ENCODE measurements at regions not wholly inside any gene's neighbourhood (a gene's known extent, or its start where the extent isn't known, plus 50 kb on each side); places are given as distances from the start of the nearest gene placed in this dataset.

DNA sequence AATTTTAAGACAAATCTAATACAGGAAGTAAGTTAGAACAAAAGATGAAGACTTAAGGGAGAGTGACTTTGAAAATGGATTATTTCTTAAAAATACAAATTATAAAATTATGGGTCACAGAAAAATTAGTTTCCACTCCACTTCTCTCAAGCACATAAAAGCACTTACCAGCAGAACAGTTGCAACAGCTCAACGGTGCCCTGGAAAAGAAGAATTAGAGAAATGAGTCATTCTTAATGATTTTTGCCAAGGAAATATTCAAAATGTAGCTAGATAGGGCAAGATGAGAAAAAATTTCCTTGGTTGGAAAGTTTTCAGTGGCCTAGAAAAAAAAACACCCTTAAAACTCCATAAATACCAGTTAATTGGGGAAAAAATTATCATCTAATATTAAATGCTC is 2185.6 kb upstream of the CELF4 start:
- no peaks in the 10 kb centered on the region for H3K27me3 Mint-ChIP-seq (ENCODE audit: low read depth)
- no peaks in the 10 kb centered on the region for H3K36me3 Mint-ChIP-seq (ENCODE audit: low read depth)
- no peaks in the 10 kb centered on the region for H3K4me1 Mint-ChIP-seq (ENCODE audit: low read depth)
- no peak overlapping the region for H3K4me3 Mint-ChIP-seq
- peaks cover 17% of the 10 kb centered on the region for H3K9me3 Mint-ChIP-seq
- no peak overlapping the region for H3K27ac Mint-ChIP-seq

DNA sequence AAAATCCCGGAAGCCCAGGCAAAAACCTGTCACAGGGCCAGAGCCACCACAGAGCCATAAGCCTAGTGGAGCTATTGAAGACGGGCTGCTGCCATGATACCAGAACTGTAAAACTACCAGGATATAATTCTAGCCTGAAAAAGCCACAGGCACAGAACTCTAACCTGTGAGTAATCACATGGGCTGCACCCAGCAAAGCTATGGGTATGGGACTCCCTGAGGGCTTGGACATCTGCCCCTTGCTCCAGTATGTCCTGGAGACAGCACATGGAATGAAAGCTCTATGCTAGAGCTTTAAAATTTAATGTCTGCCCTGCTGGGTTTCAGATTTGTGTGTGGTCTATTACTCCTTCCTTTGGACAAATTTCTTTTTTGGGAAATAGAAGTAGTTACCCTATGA is 2183.6 kb upstream of the CELF4 start:
- Mint-ChIP-seq H3K27me3 (ENCODE audit: low read depth) (no peaks in the 10 kb centered on the region), H3K4me3 (no peak overlapping the region), H3K9me3 (peaks cover 10% of the 10 kb centered on the region), H3K36me3 (ENCODE audit: low read depth) (no peaks in the 10 kb centered on the region), H3K4me1 (ENCODE audit: low read depth) (no peaks in the 10 kb centered on the region), H3K27ac (no peak overlapping the region)

DNA sequence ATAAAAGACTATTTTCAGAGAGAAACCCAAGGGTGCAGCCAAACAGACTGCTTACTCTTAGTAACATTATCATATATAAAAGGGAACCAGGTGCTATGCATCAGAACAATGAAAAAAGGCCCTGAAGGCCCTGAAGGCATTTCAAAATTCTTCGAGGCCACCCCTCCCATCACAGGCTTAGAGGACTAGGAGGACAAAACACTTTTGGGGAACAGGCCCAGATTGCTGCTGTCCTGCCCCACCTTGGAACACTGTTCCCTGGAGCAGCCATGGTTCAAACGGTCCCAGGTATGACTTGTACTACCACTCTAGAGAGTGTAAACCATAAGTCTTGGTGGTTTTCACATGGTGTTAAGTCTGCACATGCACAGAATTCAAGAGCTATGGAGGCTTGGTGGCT is 2183.1 kb upstream of the CELF4 start:
- H3K27ac Mint-ChIP-seq, result no peak overlapping the region
- no peaks in the 10 kb centered on the region for H3K27me3 Mint-ChIP-seq (ENCODE audit: low read depth)
- H3K9me3 Mint-ChIP-seq, result peaks cover 10% of the 10 kb centered on the region
- H3K4me1 Mint-ChIP-seq (ENCODE audit: low read depth), result no peaks in the 10 kb centered on the region
- no peaks in the 10 kb centered on the region for H3K36me3 Mint-ChIP-seq (ENCODE audit: low read depth)
- no peak overlapping the region for H3K4me3 Mint-ChIP-seq

DNA sequence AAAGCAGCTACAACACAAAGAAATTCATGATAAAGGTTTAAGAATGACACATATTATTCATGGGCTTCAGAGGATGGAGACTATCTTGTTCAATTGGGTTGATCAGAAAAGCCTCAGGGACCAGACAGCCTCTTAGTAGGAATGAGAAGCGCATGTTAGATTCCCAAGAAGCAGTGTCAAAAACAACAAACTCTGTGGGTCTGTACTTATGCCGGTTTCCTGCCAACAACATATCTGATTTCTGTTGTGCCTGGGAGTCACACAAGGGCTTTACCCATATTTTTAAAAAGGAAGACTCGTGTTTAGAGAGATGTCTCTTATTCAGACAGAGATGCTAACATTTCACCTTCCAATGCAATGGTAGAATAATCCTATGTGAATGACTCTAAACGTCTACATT is 2180.6 kb upstream of the CELF4 start:
- no peaks in the 10 kb centered on the region for H3K4me1 Mint-ChIP-seq (ENCODE audit: low read depth)
- no peak overlapping the region for H3K27ac Mint-ChIP-seq
- H3K4me3 Mint-ChIP-seq, result no peak overlapping the region
- H3K9me3 Mint-ChIP-seq, result peaks cover 5% of the 10 kb centered on the region
- H3K36me3 Mint-ChIP-seq (ENCODE audit: low read depth), result no peaks in the 10 kb centered on the region
- H3K27me3 Mint-ChIP-seq (ENCODE audit: low read depth), result no peaks in the 10 kb centered on the region

DNA sequence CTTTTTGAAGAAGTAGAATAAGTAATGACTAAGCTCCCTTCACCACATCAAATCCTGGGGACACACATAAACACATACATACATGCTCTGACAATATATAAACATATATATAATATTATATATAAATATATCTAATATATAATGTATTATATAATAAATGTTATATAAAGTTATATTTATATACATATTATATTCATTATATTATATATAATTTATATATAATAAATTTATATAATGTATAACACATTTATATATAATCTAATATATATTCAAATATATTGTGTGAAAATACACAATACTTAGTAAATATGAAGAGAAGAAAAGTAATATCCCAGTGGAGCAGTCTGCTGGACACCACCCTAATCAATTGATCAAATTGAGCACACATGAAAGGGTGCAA is 2177.9 kb upstream of the CELF4 start:
- Mint-ChIP-seq H3K27ac (no peak overlapping the region), H3K27me3 (ENCODE audit: low read depth) (no peaks in the 10 kb centered on the region), H3K36me3 (ENCODE audit: low read depth) (no peaks in the 10 kb centered on the region), H3K9me3 (peaks cover 5% of the 10 kb centered on the region), H3K4me3 (no peak overlapping the region), H3K4me1 (ENCODE audit: low read depth) (no peaks in the 10 kb centered on the region)

DNA sequence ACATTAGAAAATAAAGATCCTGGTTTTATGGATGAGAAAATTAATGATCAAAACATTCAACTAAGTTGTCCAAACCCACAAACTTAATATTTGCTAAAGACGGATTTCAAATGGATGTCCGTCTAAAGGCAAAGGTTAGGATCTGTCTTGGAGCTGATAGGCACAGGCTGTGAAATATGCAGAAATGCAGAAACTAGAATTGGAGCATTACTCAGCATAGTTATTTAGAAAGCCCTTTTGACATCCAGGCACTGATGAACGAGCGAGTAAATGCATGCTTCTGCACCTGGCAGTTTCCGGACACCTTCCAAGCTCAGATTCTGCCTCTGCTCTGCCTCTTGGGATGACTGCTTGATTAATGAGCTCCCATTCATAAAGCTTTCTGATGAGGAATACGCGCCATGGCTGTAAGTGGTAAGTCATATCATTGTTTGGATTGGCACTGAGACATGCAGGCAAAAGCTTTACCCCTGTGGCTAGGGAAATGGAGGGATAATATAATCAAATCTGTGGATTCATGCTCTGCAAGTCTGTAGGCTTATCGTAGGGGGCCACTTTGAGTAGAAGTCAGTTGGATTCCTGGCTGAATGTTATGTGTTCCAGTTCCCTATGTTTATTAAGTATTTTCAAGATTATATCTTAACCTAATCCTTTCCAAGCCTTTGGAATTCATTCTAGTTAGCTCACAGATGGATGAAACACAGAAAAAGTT is 2176.3 kb upstream of the CELF4 start:
- H3K4me1 Mint-ChIP-seq (ENCODE audit: low read depth), result no peaks in the 10 kb centered on the region
- H3K9me3 Mint-ChIP-seq, result peaks cover 4% of the 10 kb centered on the region
- H3K27ac Mint-ChIP-seq, result no peak overlapping the region
- H3K4me3 Mint-ChIP-seq, result no peak overlapping the region
- H3K27me3 Mint-ChIP-seq (ENCODE audit: low read depth), result no peaks in the 10 kb centered on the region
- H3K36me3 Mint-ChIP-seq (ENCODE audit: low read depth), result no peaks in the 10 kb centered on the region

DNA sequence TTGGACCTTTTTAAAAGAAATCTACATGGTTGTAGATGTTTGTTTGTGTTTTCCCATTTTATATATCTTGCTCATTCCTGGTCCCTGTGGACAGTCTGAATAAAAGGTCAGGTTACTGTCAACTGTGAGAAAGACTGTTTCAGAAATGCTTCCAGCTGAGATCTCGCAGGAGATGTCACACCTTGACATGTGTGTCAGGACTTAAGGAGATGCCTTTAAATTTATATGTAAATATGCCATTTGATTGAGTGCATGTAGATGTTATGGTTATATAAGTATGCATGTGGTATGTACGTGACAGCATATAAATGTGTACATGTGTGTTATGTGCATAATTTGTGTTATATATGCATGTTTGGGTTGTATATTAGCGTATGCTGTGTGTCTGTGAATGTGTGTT is 2172.3 kb upstream of the CELF4 start:
- no peak overlapping the region for H3K4me3 Mint-ChIP-seq
- no peaks in the 10 kb centered on the region for H3K4me1 Mint-ChIP-seq (ENCODE audit: low read depth)

DNA sequence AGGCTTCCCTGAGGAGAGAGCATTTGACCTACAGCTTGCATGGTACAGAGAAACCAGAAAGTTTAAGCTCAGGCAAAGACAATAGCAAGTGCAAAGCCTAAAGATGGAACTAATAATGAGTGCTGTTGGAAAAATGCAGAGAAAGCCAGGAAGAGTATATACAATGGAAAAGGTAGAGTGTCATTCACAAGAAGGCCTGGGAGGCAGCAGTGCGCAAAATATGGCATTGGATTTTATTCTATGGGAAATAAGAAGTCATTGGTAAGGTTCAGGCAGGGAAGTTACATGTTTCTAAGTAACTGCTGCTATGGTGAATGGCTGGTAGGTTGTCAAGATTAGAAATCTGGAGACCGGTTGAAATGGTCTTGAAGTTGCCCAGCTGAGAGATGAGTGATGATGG is 2167.3 kb upstream of the CELF4 start:
- H3K36me3 Mint-ChIP-seq (ENCODE audit: low read depth), result no peaks in the 10 kb centered on the region
- no peaks in the 10 kb centered on the region for H3K4me1 Mint-ChIP-seq (ENCODE audit: low read depth)
- no peak overlapping the region for H3K27ac Mint-ChIP-seq
- no peak overlapping the region for H3K4me3 Mint-ChIP-seq
- H3K9me3 Mint-ChIP-seq, result no peaks in the 10 kb centered on the region
- no peaks in the 10 kb centered on the region for H3K27me3 Mint-ChIP-seq (ENCODE audit: low read depth)

More for the DNA sequence above, 2172.3 kb upstream of the CELF4 start:
- Mint-ChIP-seq H3K9me3 (no peaks in the 10 kb centered on the region), H3K36me3 (ENCODE audit: low read depth) (no peaks in the 10 kb centered on the region), H3K27me3 (ENCODE audit: low read depth) (no peaks in the 10 kb centered on the region), H3K27ac (no peak overlapping the region)

DNA sequence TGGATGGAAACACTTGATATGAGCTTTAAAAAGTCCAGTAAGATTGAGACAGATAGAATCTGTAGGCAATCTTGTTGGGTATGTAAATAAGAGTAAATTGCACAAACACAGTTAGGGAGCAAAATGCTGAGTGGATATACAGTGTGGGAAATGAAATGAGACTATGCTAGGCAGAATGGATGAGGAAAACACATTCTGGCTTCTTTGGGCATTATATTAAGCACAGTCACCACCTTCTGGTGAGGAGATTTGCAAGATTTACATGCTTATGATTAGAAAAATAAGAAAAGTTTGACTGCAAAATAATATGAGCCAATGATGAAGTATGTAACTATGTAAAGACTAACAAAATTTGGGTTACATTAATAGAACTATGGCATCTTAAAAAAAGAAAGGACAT is 2165.0 kb upstream of the CELF4 start:
- H3K27ac Mint-ChIP-seq, result no peak overlapping the region
- no peaks in the 10 kb centered on the region for H3K36me3 Mint-ChIP-seq (ENCODE audit: low read depth)
- H3K9me3 Mint-ChIP-seq, result no peaks in the 10 kb centered on the region
- no peaks in the 10 kb centered on the region for H3K27me3 Mint-ChIP-seq (ENCODE audit: low read depth)
- H3K4me1 Mint-ChIP-seq (ENCODE audit: low read depth), result no peaks in the 10 kb centered on the region
- no peak overlapping the region for H3K4me3 Mint-ChIP-seq

DNA sequence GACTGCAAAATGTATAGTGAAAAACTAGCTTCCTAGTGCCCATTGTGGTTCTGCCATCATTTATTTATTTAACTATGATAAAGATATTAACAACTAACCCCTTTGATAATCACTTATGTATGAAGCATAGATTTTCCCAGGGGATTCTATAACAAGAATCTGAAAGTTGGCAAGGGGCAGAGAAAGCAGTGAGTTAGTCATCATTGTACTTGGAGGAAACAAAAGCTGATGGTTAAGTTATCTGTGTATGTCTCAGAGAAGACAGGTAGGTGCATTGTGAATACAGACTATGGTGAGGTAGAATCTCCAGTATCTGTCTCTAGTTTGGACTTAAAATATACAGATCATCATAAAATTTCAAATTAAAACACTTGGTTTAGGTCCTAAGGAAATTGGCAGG is 2159.1 kb upstream of the CELF4 start:
- Mint-ChIP-seq H3K4me3 (no peak overlapping the region), H3K27ac (no peak overlapping the region), H3K27me3 (ENCODE audit: low read depth) (no peaks in the 10 kb centered on the region), H3K4me1 (ENCODE audit: low read depth) (no peaks in the 10 kb centered on the region), H3K36me3 (ENCODE audit: low read depth) (no peaks in the 10 kb centered on the region), H3K9me3 (no peaks in the 10 kb centered on the region)

DNA sequence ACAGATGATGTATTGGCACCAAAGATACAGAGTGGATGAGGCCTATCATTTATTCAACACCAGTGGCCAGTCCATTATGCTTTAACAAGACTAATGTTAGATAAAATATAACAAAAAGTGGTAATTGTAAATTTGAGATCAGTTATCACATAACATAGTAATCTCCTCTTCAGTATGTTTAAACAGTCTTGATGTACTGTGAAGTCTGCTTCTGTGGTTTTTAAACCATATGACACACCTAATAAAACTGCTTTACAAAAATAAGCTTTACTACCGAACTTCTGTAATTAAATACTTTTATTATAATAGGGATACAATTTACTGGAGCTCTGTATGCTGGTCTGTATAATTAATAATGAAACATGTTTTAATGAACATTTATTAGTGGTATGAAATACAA is 2156.1 kb upstream of the CELF4 start:
- no peaks in the 10 kb centered on the region for H3K4me1 Mint-ChIP-seq (ENCODE audit: low read depth)
- H3K9me3 Mint-ChIP-seq, result no peaks in the 10 kb centered on the region
- no peaks in the 10 kb centered on the region for H3K27me3 Mint-ChIP-seq (ENCODE audit: low read depth)
- H3K36me3 Mint-ChIP-seq (ENCODE audit: low read depth), result no peaks in the 10 kb centered on the region
- H3K27ac Mint-ChIP-seq, result no peak overlapping the region
- H3K4me3 Mint-ChIP-seq, result no peak overlapping the region

DNA sequence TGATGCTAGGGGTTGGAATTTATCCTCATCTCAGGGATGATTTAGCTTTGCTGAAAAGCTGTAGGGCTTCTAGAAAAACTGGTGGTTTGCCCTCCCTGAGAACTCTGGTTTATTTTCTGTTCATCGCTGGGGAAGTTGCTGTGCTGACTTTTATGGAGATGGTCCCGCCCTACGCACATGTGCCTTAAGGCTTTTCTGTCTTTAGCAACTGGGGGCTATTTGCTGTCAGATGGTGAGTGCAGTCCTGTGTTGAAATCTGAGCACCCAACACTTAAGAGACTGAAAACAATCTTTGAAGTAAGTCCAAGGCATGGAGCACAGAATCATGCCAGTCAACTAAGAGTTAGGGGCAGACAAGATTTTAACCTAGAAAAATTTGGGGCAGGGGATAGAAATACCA is 2148.4 kb upstream of the CELF4 start:
- H3K27me3 Mint-ChIP-seq (ENCODE audit: low read depth), result no peaks in the 10 kb centered on the region
- no peak overlapping the region for H3K4me3 Mint-ChIP-seq
- no peaks in the 10 kb centered on the region for H3K4me1 Mint-ChIP-seq (ENCODE audit: low read depth)
- peaks cover 3% of the 10 kb centered on the region for H3K9me3 Mint-ChIP-seq
- no peak overlapping the region for H3K27ac Mint-ChIP-seq
- no peaks in the 10 kb centered on the region for H3K36me3 Mint-ChIP-seq (ENCODE audit: low read depth)

DNA sequence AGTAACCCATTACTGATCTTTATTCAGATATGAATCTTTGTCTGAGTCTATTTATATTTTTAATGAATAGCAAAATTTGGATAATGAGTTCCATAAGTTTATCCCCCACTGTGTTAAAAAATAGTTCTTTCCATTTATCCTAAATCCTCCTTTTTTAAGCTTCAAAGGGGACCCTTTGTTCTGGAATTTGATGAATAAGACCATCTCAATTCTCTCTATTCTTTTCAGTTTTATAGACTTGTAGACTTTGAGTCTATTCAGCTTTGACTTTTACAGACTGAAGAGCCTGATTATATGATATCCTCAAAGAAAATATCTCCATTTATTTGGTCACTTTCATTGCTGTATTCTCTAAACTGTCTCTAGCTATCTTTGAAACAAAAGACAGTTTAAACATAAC is 2146.1 kb upstream of the CELF4 start:
- no peak overlapping the region for H3K27ac Mint-ChIP-seq
- no peaks in the 10 kb centered on the region for H3K27me3 Mint-ChIP-seq (ENCODE audit: low read depth)
- H3K9me3 Mint-ChIP-seq, result peaks cover 3% of the 10 kb centered on the region
- H3K36me3 Mint-ChIP-seq (ENCODE audit: low read depth), result no peaks in the 10 kb centered on the region
- no peak overlapping the region for H3K4me3 Mint-ChIP-seq
- no peaks in the 10 kb centered on the region for H3K4me1 Mint-ChIP-seq (ENCODE audit: low read depth)

DNA sequence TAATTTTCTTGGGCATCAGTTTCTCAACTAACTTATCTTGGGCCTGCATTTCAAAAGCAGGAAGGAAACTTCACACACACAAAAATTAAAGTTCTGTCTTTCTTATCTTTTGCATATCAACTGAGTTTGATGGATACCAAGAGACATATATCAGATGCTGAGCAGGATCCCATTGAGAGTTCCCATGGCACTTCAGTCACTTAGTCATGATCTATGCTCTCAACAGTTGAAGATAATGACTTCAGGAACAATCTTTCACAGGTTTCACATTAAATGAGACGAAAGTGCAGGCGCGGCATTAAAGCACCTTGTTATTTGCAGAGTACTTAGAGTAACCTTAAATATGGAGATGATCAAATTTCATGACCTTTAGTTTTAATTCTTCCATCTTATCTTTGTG is 2139.8 kb upstream of the CELF4 start:
- Mint-ChIP-seq H3K27ac (no peak overlapping the region), H3K36me3 (ENCODE audit: low read depth) (no peaks in the 10 kb centered on the region), H3K27me3 (ENCODE audit: low read depth) (no peaks in the 10 kb centered on the region), H3K4me1 (ENCODE audit: low read depth) (no peaks in the 10 kb centered on the region), H3K9me3 (peaks cover 3% of the 10 kb centered on the region), H3K4me3 (no peak overlapping the region)

DNA sequence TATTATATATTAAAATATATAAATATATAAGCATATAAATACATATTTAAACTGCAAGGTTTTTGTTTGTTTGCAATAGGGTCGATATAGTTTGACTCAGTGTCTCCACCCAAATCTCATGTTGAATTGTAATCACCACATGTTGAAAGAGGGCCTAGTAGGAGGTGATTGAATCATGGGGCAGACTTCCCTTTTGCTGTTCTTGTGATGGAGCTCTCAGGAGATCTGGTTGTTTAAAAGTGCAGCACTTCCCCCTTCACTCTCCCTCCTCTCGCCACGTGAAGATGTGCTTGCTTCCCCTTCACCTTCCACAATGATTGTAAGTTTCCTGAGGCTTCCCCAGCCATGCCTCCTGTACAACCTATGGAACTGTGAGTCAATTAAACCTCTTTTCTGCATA is 2137.3 kb upstream of the CELF4 start:
- H3K4me1 Mint-ChIP-seq (ENCODE audit: low read depth), result no peaks in the 10 kb centered on the region
- H3K27me3 Mint-ChIP-seq (ENCODE audit: low read depth), result no peaks in the 10 kb centered on the region
- no peak overlapping the region for H3K4me3 Mint-ChIP-seq
- no peak overlapping the region for H3K27ac Mint-ChIP-seq
- H3K36me3 Mint-ChIP-seq (ENCODE audit: low read depth), result no peaks in the 10 kb centered on the region
- H3K9me3 Mint-ChIP-seq, result peaks cover 4% of the 10 kb centered on the region

DNA sequence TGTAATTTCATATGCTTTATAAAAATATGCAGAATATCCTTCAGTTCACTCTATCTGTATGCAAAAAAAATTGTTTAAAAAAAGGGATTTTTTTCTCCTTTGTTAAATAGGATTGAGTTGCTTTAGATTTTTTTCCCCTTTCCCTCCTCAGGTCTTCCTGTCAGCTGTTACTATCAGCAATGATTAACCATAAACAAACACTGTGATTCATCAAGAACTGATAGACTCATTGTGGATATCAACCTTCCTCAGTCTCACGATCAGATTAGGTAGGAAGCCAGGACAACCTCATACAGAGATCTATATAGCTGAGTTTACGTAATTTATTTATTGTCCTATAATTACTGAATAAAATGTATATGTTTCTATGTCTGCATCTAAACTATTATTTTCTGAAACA is 2136.2 kb upstream of the CELF4 start:
- Mint-ChIP-seq H3K27me3 (ENCODE audit: low read depth) (no peaks in the 10 kb centered on the region), H3K36me3 (ENCODE audit: low read depth) (no peaks in the 10 kb centered on the region), H3K9me3 (peaks cover 4% of the 10 kb centered on the region), H3K4me3 (no peak overlapping the region), H3K4me1 (ENCODE audit: low read depth) (no peaks in the 10 kb centered on the region), H3K27ac (no peak overlapping the region)

Data from T-helper 1 cell treated with Interleukin-12 subunit alpha and Interleukin-12 subunit beta and Interleukin-4 antibody, amounts not matched to agents 30 μg/mL and 1 μg/mL, for 36 hours (primary cell).